CD4-positive, alpha-beta T cell (primary cell): ENCODE measurements at regions not wholly inside any gene's neighbourhood (a gene's known extent, or its start where the extent isn't known, plus 50 kb on each side); places are given as distances from the start of the nearest gene placed in this dataset.

Source experiments
- ATAC-seq: fragments of 200-7000 bp; cut with Tn5 transposase; one replicate; pipeline ENCODE4 v1.10.0; 2022; ENCODE audit warnings: mild to moderate bottlenecking; ENCODE audit not compliant: poor library complexity
- CTCF ChIA-PET: fragments of 350-600 bp; sonication (Branson Sonifier 250); formaldehyde crosslinking; loops from one replicate; lab custom pipeline; 2021; ENCODE audit warnings: antibody characterized with exemption, inconsistent platforms; lab: Charles Lee
- POLR2A ChIA-PET: fragments of 350-600 bp; sonication (Branson Sonifier 250); formaldehyde crosslinking; loops from one replicate; lab custom pipeline; 2021; ENCODE audit warnings: antibody characterized with exemption, inconsistent platforms; lab: Charles Lee
- DNase-seq, 14 experiments: peaks; one replicate each; pipeline ENCODE4 v3.0.0-alpha.2; 2013 to 2020; ENCODE audit warnings: mixed read lengths in 2 of 14
- H3K27ac ChIP-seq, 2 donors: one replicate each; pipeline versions ENCODE4 v1.5.1 to v1.7.0; 2013; ENCODE audit warnings: low read length in 2 of 2, low read depth in 1 of 2, mild to moderate bottlenecking in 1 of 2
- H3K27me3 ChIP-seq, 2 experiments: 1 replicate in 1 of 2; 2 replicates in 1 of 2; pipeline versions ENCODE4 v1.6.1 to v1.7.0; 2013; ENCODE audit warnings: low read length in 2 of 2, control low read depth in 1 of 2, mild to moderate bottlenecking in 1 of 2, moderate library complexity in 1 of 2; ENCODE audit not compliant: insufficient read depth in 2 of 2, control insufficient read depth in 1 of 2
- H3K36me3 ChIP-seq: one replicate; pipeline ENCODE4 v1.6.1; 2013; ENCODE audit warnings: low read length, control low read depth; ENCODE audit not compliant: insufficient read depth
- H3K4me1 ChIP-seq: one replicate; pipeline ENCODE4 v1.6.1; 2013; ENCODE audit warnings: low read length, control low read depth; ENCODE audit not compliant: insufficient read depth
- H3K4me3 ChIP-seq: one replicate; pipeline ENCODE4 v1.5.1; 2013; ENCODE audit warnings: mild to moderate bottlenecking, low read length, moderate library complexity
- H3K9me3 ChIP-seq, 2 experiments: 1 replicate in 1 of 2; 2 replicates in 1 of 2; pipeline versions ENCODE4 v1.6.1 to v1.7.0; 2013; ENCODE audit warnings: low read length in 2 of 2, mild to moderate bottlenecking in 2 of 2, control low read depth in 1 of 2, moderate library complexity in 1 of 2; ENCODE audit not compliant: control insufficient read depth in 1 of 2, insufficient read depth in 1 of 2
- H3K27ac Mint-ChIP-seq: one replicate; pipeline ENCODE4 v1.8.0; 2020; ENCODE audit warnings: mixed read lengths
- H3K27me3 Mint-ChIP-seq: one replicate; pipeline ENCODE4 v1.8.0; 2021; ENCODE audit warnings: mixed read lengths
- H3K36me3 Mint-ChIP-seq: one replicate; pipeline ENCODE4 v1.8.0; 2021; ENCODE audit warnings: low read depth, mixed read lengths
- H3K4me1 Mint-ChIP-seq: one replicate; pipeline ENCODE4 v1.8.0; 2021; ENCODE audit warnings: low read depth, mixed read lengths
- H3K4me3 Mint-ChIP-seq: one replicate; pipeline ENCODE4 v1.8.0; 2020; ENCODE audit warnings: mild to moderate bottlenecking, mixed read lengths
- H3K9me3 Mint-ChIP-seq: one replicate; pipeline ENCODE4 v1.8.0; 2020; ENCODE audit warnings: mixed read lengths
- intact Hi-C, 2 experiments: fragments of 100-400 bp; cut with DNase I in 1 of 2; cut with micrococcal nuclease in 1 of 2; formaldehyde crosslinking; loops; one replicate each; pipeline versions ENCODE4 v1.15.1 to v1.9.0; 2023 to 2025; cut with DNase I, micrococcal nuclease
- TF ChIP-seq, protein P1 (sequence below): fragments of 200-600 bp; IDR thresholded peaks from one replicate; pipeline ENCODE4 v1.8.0; 2022; ENCODE audit warnings: antibody characterized with exemption, mild to moderate bottlenecking

DNA sequence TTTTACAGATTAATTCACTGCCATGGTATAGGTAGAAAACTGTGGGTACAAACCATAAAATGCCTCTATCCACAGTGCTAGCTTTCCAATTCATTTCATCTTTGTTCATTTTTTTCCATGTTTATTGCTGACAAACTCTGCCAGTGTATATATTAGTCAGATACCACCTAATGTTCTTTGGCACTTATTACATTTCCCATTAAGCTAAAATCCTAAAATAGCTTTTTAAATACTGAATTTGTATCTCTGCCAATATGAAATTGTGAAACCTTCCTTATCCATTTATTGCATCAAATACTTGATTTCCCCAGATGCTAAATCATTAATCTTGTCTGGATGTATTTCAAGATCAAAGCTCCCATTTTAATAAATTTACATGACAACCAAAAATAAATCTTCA, 150.1 kb upstream of the FSCB start:
- CTCF ChIA-PET, result no interaction called here
- H3K36me3 Mint-ChIP-seq, result no peaks in the 10 kb centered on the region
- no peaks in the 10 kb centered on the region for H3K27me3 ChIP-seq
- H3K27ac ChIP-seq, result no peak overlapping the region
- H3K36me3 ChIP-seq, result no peaks in the 10 kb centered on the region
- ATAC-seq (no peak), DNase-seq (no peak)
- peaks cover under 1% of the 10 kb centered on the region for H3K4me1 ChIP-seq
- TF ChIP-seq, protein P1, sequence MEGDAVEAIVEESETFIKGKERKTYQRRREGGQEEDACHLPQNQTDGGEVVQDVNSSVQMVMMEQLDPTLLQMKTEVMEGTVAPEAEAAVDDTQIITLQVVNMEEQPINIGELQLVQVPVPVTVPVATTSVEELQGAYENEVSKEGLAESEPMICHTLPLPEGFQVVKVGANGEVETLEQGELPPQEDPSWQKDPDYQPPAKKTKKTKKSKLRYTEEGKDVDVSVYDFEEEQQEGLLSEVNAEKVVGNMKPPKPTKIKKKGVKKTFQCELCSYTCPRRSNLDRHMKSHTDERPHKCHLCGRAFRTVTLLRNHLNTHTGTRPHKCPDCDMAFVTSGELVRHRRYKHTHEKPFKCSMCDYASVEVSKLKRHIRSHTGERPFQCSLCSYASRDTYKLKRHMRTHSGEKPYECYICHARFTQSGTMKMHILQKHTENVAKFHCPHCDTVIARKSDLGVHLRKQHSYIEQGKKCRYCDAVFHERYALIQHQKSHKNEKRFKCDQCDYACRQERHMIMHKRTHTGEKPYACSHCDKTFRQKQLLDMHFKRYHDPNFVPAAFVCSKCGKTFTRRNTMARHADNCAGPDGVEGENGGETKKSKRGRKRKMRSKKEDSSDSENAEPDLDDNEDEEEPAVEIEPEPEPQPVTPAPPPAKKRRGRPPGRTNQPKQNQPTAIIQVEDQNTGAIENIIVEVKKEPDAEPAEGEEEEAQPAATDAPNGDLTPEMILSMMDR, result no peak
- no peaks in the 10 kb centered on the region for H3K27me3 Mint-ChIP-seq
- peaks cover 3% of the 10 kb centered on the region for H3K4me1 Mint-ChIP-seq
- H3K9me3 ChIP-seq, result peaks cover 0 to 3% of the 10 kb centered on the region in 2 experiments
- H3K9me3 Mint-ChIP-seq, result no peaks in the 10 kb centered on the region
- no peak overlapping the region for H3K4me3 Mint-ChIP-seq
- H3K4me3 ChIP-seq, result no peak overlapping the region
- POLR2A ChIA-PET, result no interaction called here
- intact Hi-C loops, result no loop called here
- H3K27ac Mint-ChIP-seq, result no peak overlapping the region

DNA sequence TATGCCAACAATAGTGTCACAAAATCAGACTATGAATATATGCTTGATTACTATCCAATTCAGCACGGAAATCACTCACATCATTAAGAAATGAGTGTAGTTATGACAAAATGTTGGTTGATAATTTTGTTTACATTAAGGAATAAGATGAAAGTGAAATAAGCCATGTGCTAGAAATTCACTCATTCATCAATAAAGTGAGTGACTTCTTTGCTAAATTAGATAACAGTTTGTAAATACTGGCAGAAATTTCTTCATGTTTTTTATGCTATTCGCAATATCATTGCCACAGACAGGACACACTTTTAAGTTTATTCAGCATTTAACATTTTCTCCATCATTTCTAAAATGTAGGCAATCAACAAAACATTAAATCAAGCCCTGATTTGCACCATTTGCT, 147.5 kb upstream of the FSCB start:
- POLR2A ChIA-PET, result no interaction called here
- intact Hi-C loops, result no loop called here
- H3K36me3 Mint-ChIP-seq, result no peaks in the 10 kb centered on the region
- DNase-seq, result no peak
- H3K27ac Mint-ChIP-seq, result no peak overlapping the region
- TF ChIP-seq, protein P1, result no peak
- peaks cover 0 to 3% of the 10 kb centered on the region in 2 experiments for H3K27me3 ChIP-seq
- no peaks in the 10 kb centered on the region for H3K36me3 ChIP-seq
- H3K4me1 Mint-ChIP-seq, result no peaks in the 10 kb centered on the region
- no peaks in the 10 kb centered on the region for H3K9me3 ChIP-seq
- H3K4me1 ChIP-seq, result no peaks in the 10 kb centered on the region
- no peaks in the 10 kb centered on the region for H3K27me3 Mint-ChIP-seq
- ATAC-seq, result no peak
- H3K9me3 Mint-ChIP-seq, result no peaks in the 10 kb centered on the region
- CTCF ChIA-PET, result no interaction called here
- no peak overlapping the region for H3K27ac ChIP-seq
- no peak overlapping the region for H3K4me3 ChIP-seq
- H3K4me3 Mint-ChIP-seq, result no peak overlapping the region

DNA sequence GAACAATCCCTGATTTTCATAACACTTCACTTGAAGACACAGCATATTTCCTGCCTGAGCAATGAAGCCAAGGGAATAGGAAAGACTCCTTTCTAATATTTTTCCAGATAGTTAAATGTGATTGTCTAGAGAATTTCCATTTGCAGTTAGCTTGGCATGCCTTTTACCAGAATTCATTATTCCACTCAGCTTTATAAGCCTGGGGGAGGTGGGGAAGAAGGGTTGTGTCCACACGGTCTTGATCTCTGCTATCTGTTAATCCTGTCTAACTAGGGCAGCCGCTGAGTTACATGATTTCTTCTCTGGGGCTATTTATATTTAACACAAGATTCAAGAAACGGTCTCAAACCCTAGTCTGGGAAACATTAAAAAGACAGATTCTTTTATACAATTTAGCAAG, 146.6 kb upstream of the FSCB start:
- ChIA-PET CTCF (no interaction called here), POLR2A (no interaction called here)
- Histone ChIP-seq H3K9me3 (no peaks in the 10 kb centered on the region), H3K27me3 (peaks cover 0 to 3% of the 10 kb centered on the region in 2 experiments), H3K27ac (no peak overlapping the region), H3K4me1 (no peaks in the 10 kb centered on the region), H3K36me3 (no peaks in the 10 kb centered on the region), H3K4me3 (no peak overlapping the region)
- H3K27me3 Mint-ChIP-seq, result no peaks in the 10 kb centered on the region
- no peak overlapping the region for H3K27ac Mint-ChIP-seq
- intact Hi-C loops, result no loop called here
- no peaks in the 10 kb centered on the region for H3K4me1 Mint-ChIP-seq
- no peaks in the 10 kb centered on the region for H3K9me3 Mint-ChIP-seq
- ATAC-seq (no peak), DNase-seq (no peak)
- no peak overlapping the region for H3K4me3 Mint-ChIP-seq
- H3K36me3 Mint-ChIP-seq, result no peaks in the 10 kb centered on the region
- TF ChIP-seq, protein P1, result no peak
